H1 (cell line): ENCODE measurements at regions not wholly inside any gene's neighbourhood (a gene's known extent, or its start where the extent isn't known, plus 50 kb on each side); places are given as distances from the start of the nearest gene placed in this dataset.

Experiments used
- CTCF ChIA-PET: fragments of 300-600 bp; sonication (Branson Sonifier 250); formaldehyde crosslinking; loops from one replicate; lab custom pipeline; 2021; ENCODE audit not compliant: partially characterized antibody; lab: Charles Lee
- POLR2A ChIA-PET: fragments of 300-600 bp; sonication (Branson Sonifier 250); formaldehyde crosslinking; loops from one replicate; lab custom pipeline; 2021; ENCODE audit warnings: inconsistent platforms; ENCODE audit not compliant: partially characterized antibody; lab: Charles Lee
- DNase-seq, 2 experiments: peaks; one replicate each; pipeline versions ENCODE4 v3.0.0 to v3.0.0-alpha.2; 2010 to 2022; ENCODE audit warnings: low spot score in 2 of 2, low read depth in 1 of 2, mixed read lengths in 1 of 2
- FAIRE-seq: peaks from 2 replicates; lab custom pipeline; 2011; peaks lifted over from hg19 to GRCh38; lab: Jason Lieb, UNC
- H2AFZ ChIP-seq: 2 replicates; pipeline ENCODE4 v1.8.1; 2012; ENCODE audit warnings: low read length, inconsistent platforms
- H2AK5ac ChIP-seq: 2 replicates; pipeline ENCODE4 v1.6.1; 2013; ENCODE audit warnings: low read depth, low read length
- H2BK120ac ChIP-seq: replicated peaks from 2 replicates; pipeline ENCODE3; 2013; ENCODE audit warnings: low read depth, low read length, inconsistent platforms
- H2BK12ac ChIP-seq: 2 replicates; pipeline ENCODE4 v1.6.1; 2013; ENCODE audit warnings: low read depth, low read length
- H2BK15ac ChIP-seq: 2 replicates; pipeline ENCODE4 v1.6.1; 2013; ENCODE audit warnings: low read length
- H2BK20ac ChIP-seq: 2 replicates; pipeline ENCODE4 v1.6.1; 2013; ENCODE audit warnings: low read length
- H2BK5ac ChIP-seq: 2 replicates; pipeline ENCODE4 v1.6.1; 2013; ENCODE audit warnings: low read depth, low read length
- H3K14ac ChIP-seq: 2 replicates; pipeline ENCODE4 v1.6.1; 2013; ENCODE audit warnings: inconsistent platforms; ENCODE audit not compliant: insufficient read length
- H3K18ac ChIP-seq: 2 replicates; pipeline ENCODE4 v1.6.1; 2013; ENCODE audit warnings: low read length; ENCODE audit errors: extremely low read depth
- H3K23ac ChIP-seq: 2 replicates; pipeline ENCODE4 v1.6.1; 2013; ENCODE audit warnings: inconsistent platforms; ENCODE audit not compliant: insufficient read length
- H3K23me2 ChIP-seq: 2 replicates; pipeline ENCODE4 v1.6.1; 2013; ENCODE audit warnings: low read depth, low read length
- H3K27ac ChIP-seq: 2 replicates; pipeline ENCODE4 v1.6.1; 2011; ENCODE audit warnings: low read depth, low read length, inconsistent platforms
- H3K27me3 ChIP-seq, 4 experiments: replicated peaks in 1 of 4; 1 replicate in 1 of 4; 2 replicates in 3 of 4; pipeline versions ENCODE4 v1.6.1 to v1.8.1; 2011 to 2013; ENCODE audit warnings: low read length in 3 of 4, mild to moderate bottlenecking in 3 of 4, inconsistent platforms in 2 of 4, mixed read lengths in 2 of 4, moderate library complexity in 1 of 4; ENCODE audit not compliant: control insufficient read depth in 3 of 4, insufficient read depth in 3 of 4; ENCODE audit errors: extremely low read depth in 1 of 4
- H3K36me3 ChIP-seq, 4 experiments: 2 replicates each; pipeline versions ENCODE4 v1.6.1 to v1.8.1; 2011 to 2013; ENCODE audit warnings: mild to moderate bottlenecking in 4 of 4, low read length in 3 of 4, moderate library complexity in 2 of 4, control low read depth in 1 of 4, inconsistent platforms in 1 of 4; ENCODE audit not compliant: insufficient read depth in 4 of 4, control insufficient read depth in 2 of 4
- H3K4ac ChIP-seq: replicated peaks from 2 replicates; pipeline ENCODE3; 2013; ENCODE audit warnings: low read length, low read depth, mixed read lengths, inconsistent platforms; ENCODE audit not compliant: insufficient read length
- H3K4me1 ChIP-seq, 4 experiments: replicated peaks in 1 of 4; 1 replicate in 1 of 4; 2 replicates in 3 of 4; pipeline versions ENCODE4 v1.6.1 to v1.8.1; 2011 to 2013; ENCODE audit warnings: low read length in 3 of 4, inconsistent platforms in 2 of 4, mixed read lengths in 1 of 4; ENCODE audit not compliant: insufficient read depth in 4 of 4, control insufficient read depth in 3 of 4
- H3K4me2 ChIP-seq, 2 experiments: 2 replicates each; pipeline versions ENCODE4 v1.6.1 to v1.8.1; 2011 to 2013; ENCODE audit warnings: low read depth in 2 of 2, low read length in 2 of 2, control low read depth in 1 of 2, inconsistent platforms in 1 of 2, mild to moderate bottlenecking in 1 of 2; ENCODE audit not compliant: insufficient read depth in 1 of 2
- H3K4me3 ChIP-seq, 4 experiments: fragments of 200-600, 300-600 bp in 1 of 4; sonication (generic), shearing (Covaris generic), sonication (Bioruptor Twin) in 1 of 4; 2 replicates each; pipeline versions ENCODE4 v1.5.1 to v1.8.1; 2011 to 2016; ENCODE audit warnings: low read length in 4 of 4, low read depth in 3 of 4, control low read depth in 2 of 4, inconsistent platforms in 2 of 4, mild to moderate bottlenecking in 2 of 4, mixed read lengths in 1 of 4, moderate library complexity in 1 of 4; ENCODE audit not compliant: insufficient read depth in 2 of 4; ENCODE audit errors: extremely low read depth in 1 of 4
- H3K56ac ChIP-seq: replicated peaks from 2 replicates; pipeline ENCODE3; 2013; ENCODE audit warnings: low read depth, mild to moderate bottlenecking, mixed read lengths, low read length, inconsistent platforms; ENCODE audit not compliant: insufficient read length
- H3K79me1 ChIP-seq: 2 replicates; pipeline ENCODE4 v1.6.1; 2013; ENCODE audit warnings: low read depth, low read length, control low read depth
- H3K79me2 ChIP-seq, 2 experiments: 2 replicates each; pipeline versions ENCODE4 v1.6.1 to v1.8.1; 2012 to 2013; ENCODE audit warnings: low read length in 2 of 2, mild to moderate bottlenecking in 2 of 2, inconsistent platforms in 1 of 2; ENCODE audit not compliant: insufficient read depth in 2 of 2, control insufficient read depth in 1 of 2
- H3K9ac ChIP-seq, 4 experiments: replicated peaks in 1 of 4; 1 replicate in 1 of 4; 2 replicates in 3 of 4; pipeline versions ENCODE4 v1.6.1 to v1.8.1; 2011 to 2013; ENCODE audit warnings: low read depth in 3 of 4, low read length in 3 of 4, control low read depth in 2 of 4, mild to moderate bottlenecking in 2 of 4, moderate library complexity in 2 of 4, inconsistent platforms in 1 of 4; ENCODE audit errors: extremely low read depth in 1 of 4
- H3K9me3 ChIP-seq, 2 experiments: 2 replicates each; pipeline versions ENCODE4 v1.6.1 to v1.8.1; 2012 to 2013; ENCODE audit warnings: mild to moderate bottlenecking in 2 of 2, moderate library complexity in 2 of 2, control low read depth in 1 of 2, inconsistent platforms in 1 of 2, low read depth in 1 of 2, low read length in 1 of 2, mixed read lengths in 1 of 2; ENCODE audit not compliant: insufficient read depth in 2 of 2
- H4K20me1 ChIP-seq, 2 experiments: replicated peaks in 1 of 2; 2 replicates each; pipeline versions ENCODE3 to v1.8.1; 2011 to 2013; ENCODE audit warnings: inconsistent platforms in 2 of 2, low read length in 2 of 2, mild to moderate bottlenecking in 1 of 2; ENCODE audit not compliant: insufficient read depth in 2 of 2, control insufficient read depth in 1 of 2
- H4K5ac ChIP-seq: 2 replicates; pipeline ENCODE4 v1.6.1; 2013; ENCODE audit warnings: low read length, low read depth, mixed read lengths, inconsistent platforms; ENCODE audit not compliant: insufficient read length
- H4K8ac ChIP-seq: 2 replicates; pipeline ENCODE4 v1.8.0; 2013; ENCODE audit warnings: mild to moderate bottlenecking, moderate library complexity, low read length, inconsistent platforms; ENCODE audit not compliant: insufficient read depth; ENCODE audit errors: extremely low read depth
- H4K91ac ChIP-seq: replicated peaks from 2 replicates; pipeline ENCODE3; 2013; ENCODE audit warnings: low read length, mixed read lengths, inconsistent platforms; ENCODE audit not compliant: insufficient read length
- CBX8 ChIP-seq: fragments of 300-800, 300-1000 bp; sonication (generic); IDR thresholded peaks from 2 replicates; pipeline ENCODE4 v1.7.1; 2016; ENCODE audit warnings: low read depth, low read length, borderline replicate concordance
- EGR1 ChIP-seq: IDR thresholded peaks from 2 replicates; pipeline ENCODE4 v1.6.1; 2011; ENCODE audit warnings: low read depth, low read length, borderline replicate concordance
- GABPA ChIP-seq: IDR thresholded peaks from 2 replicates; pipeline ENCODE4 v1.6.1; 2011; ENCODE audit warnings: mild to moderate bottlenecking, low read length, moderate library complexity, borderline replicate concordance; ENCODE audit not compliant: insufficient read depth
- HDAC2 ChIP-seq, 2 experiments: fragments of 300-600 bp in 1 of 2; sonication (generic) in 1 of 2; IDR thresholded peaks; 2 replicates each; pipeline ENCODE4 v1.6.1; 2011 to 2012; ENCODE audit warnings: low read depth in 2 of 2, low read length in 2 of 2, mild to moderate bottlenecking in 2 of 2, moderate library complexity in 2 of 2, borderline replicate concordance in 1 of 2, inconsistent platforms in 1 of 2
- KDM1A ChIP-seq: fragments of 200-600, 300-600 bp; sonication (generic); IDR thresholded peaks from 2 replicates; pipeline ENCODE4 v1.7.1; 2016; ENCODE audit warnings: mild to moderate bottlenecking, low read length, borderline replicate concordance
- NRF1 ChIP-seq: IDR thresholded peaks from 2 replicates; pipeline ENCODE4 v1.6.1; 2011; ENCODE audit warnings: mild to moderate bottlenecking, low read depth, low read length, improper control_type of control experiment
- RNF2 ChIP-seq: fragments of 200-900, 300-1000 bp; sonication (generic); IDR thresholded peaks from 2 replicates; pipeline ENCODE4 v1.7.1; 2016; ENCODE audit warnings: borderline replicate concordance, low read depth, mild to moderate bottlenecking, antibody characterized with exemption, low read length; ENCODE audit not compliant: poor library complexity, severe bottlenecking; ENCODE audit errors: missing control alignments
- SP2 ChIP-seq: IDR thresholded peaks from 2 replicates; pipeline ENCODE4 v1.6.1; 2012; ENCODE audit warnings: mild to moderate bottlenecking, low read length, inconsistent platforms
- SRF ChIP-seq: IDR thresholded peaks from 2 replicates; pipeline ENCODE4 v1.6.1; 2011; ENCODE audit warnings: mild to moderate bottlenecking, low read depth, low read length, moderate library complexity
- TAF7 ChIP-seq: optimal IDR thresholded peaks from 2 replicates; pipeline ENCODE3; 2011; ENCODE audit warnings: low read depth, mild to moderate bottlenecking, inconsistent platforms, low read length, moderate library complexity, borderline replicate concordance
- TCF12 ChIP-seq: IDR thresholded peaks from 2 replicates; pipeline ENCODE4 v1.6.1; 2011; ENCODE audit warnings: low read depth, mild to moderate bottlenecking, low read length
- USF2 ChIP-seq: IDR thresholded peaks from 2 replicates; pipeline ENCODE4 v1.6.1; 2011; ENCODE audit warnings: low read length, improper control_type of control experiment
- YY1 ChIP-seq: IDR thresholded peaks from 2 replicates; pipeline ENCODE4 v1.6.1; 2011; ENCODE audit warnings: low read depth, mild to moderate bottlenecking, low read length
- WGBS, 2 experiments: shearing (Covaris generic) in 1 of 2; methylation state at CpG; one replicate each; pipeline versions ENCODE4 v1.1.6 to v1.1.7; 2013 to 2015; ENCODE audit warnings: low lambda C conversion rate in 2 of 2, mixed read lengths in 2 of 2, inconsistent platforms in 1 of 2, low coverage in 1 of 2, missing lambda C conversion rate in 1 of 2; ENCODE audit not compliant: insufficient replicate concordance in 2 of 2, insufficient coverage in 1 of 2, insufficient read length in 1 of 2; ENCODE audit errors: extremely low coverage in 1 of 2, missing lambda C conversion rate in 1 of 2; 5-methylcytosine and 5-hydroxymethylcytosine counted together

- ChIA-PET CTCF (interaction anchor here (0.6 to 4.9 kb wide), 2 partner anchors 10 to 198 kb away, joined by 3 to 39 read pairs; no protein-coding TSS in a partner anchor), POLR2A (no interaction called here)
- no peak overlapping the region; the same call in 1 of the 2 replicates for H2BK12ac ChIP-seq
- no peak for TF ChIP-seq TCF12
- TF ChIP-seq TAF7 = no peak
- TF ChIP-seq USF2 = no peak
- no peak for TF ChIP-seq SRF
- no peak for TF ChIP-seq RNF2
- TF ChIP-seq CBX8 = no peak
- no peak for TF ChIP-seq SP2
- no peak for TF ChIP-seq HDAC2 (IDR thresholded peaks at IDR 0.05; ENCODE audit: borderline replicate concordance in 1 of 2, low read depth in 2 of 2, low read length in 2 of 2)
- TF ChIP-seq YY1 = no peak
- no peak for TF ChIP-seq EGR1
- no peak for TF ChIP-seq GABPA
- no peak for TF ChIP-seq NRF1
- no peak for TF ChIP-seq KDM1A
Measured at GRCh38 chr6:2439632-2440031, 194.2 kb upstream of the GMDS start.

More at GRCh38 chr6:2439632-2440031, 194.2 kb upstream of the GMDS start:
- no peak overlapping the region for H3K14ac ChIP-seq
- no peak overlapping the region for H3K4me2 ChIP-seq
- H2BK15ac ChIP-seq = no peak overlapping the region
- H3K79me1 ChIP-seq = no peaks in the 10 kb centered on the region
- FAIRE-seq (no peak), DNase-seq (no peak)
- H3K9ac ChIP-seq = no peak overlapping the region; a peak in 1 of 7 replicates
- no peak overlapping the region for H3K27ac ChIP-seq
- H3K79me2 ChIP-seq = no peaks in the 10 kb centered on the region
- H3K4me3 ChIP-seq = no peak overlapping the region
- no peak overlapping the region for H3K4ac ChIP-seq
- 86% methylated on average over 6 of the region's 6 CpGs; no CpG with 5 or more reads in 1 of the 2 experiments for WGBS, 2 experiments
- no peak overlapping the region for H4K8ac ChIP-seq
- H2AFZ ChIP-seq = no peak overlapping the region
- no peak overlapping the region for H2BK5ac ChIP-seq
- H3K9me3 ChIP-seq = no peaks in the 10 kb centered on the region
- no peaks in the 10 kb centered on the region for H3K23me2 ChIP-seq
- no peak overlapping the region for H2AK5ac ChIP-seq
- H4K91ac ChIP-seq = no peak overlapping the region
- H4K5ac ChIP-seq = no peak overlapping the region
- no peaks in the 10 kb centered on the region for H3K4me1 ChIP-seq
- H2BK20ac ChIP-seq = no peak overlapping the region
- H3K27me3 ChIP-seq = no peaks in the 10 kb centered on the region
- no peak overlapping the region for H3K56ac ChIP-seq
- H2BK120ac ChIP-seq = no peak overlapping the region
- no peak overlapping the region for H3K18ac ChIP-seq
- H3K23ac ChIP-seq = no peak overlapping the region
- no peaks in the 10 kb centered on the region for H4K20me1 ChIP-seq
- no peaks in the 10 kb centered on the region for H3K36me3 ChIP-seq
